ENCODE measurements at regions not wholly inside any gene's neighbourhood (a gene's known extent, or its start where the extent isn't known, plus 50 kb on each side); places are given as distances from the start of the nearest gene placed in this dataset.

GRCh38 chr7:22610263-22610662 lies 110.3 kb upstream of the STEAP1B start:
- Histone ChIP-seq H3K4me2 (ENCODE audit: extremely low read depth, insufficient read depth, low read length) (no peak overlapping the region), H3K27me3 (ENCODE audit: control insufficient read depth, insufficient read depth, low read length) (no peaks in the 10 kb centered on the region), H3K9ac (ENCODE audit: insufficient read depth, low read length) (no peak overlapping the region), H3K79me2 (ENCODE audit: control insufficient read depth, insufficient read depth, low read length) (no peaks in the 10 kb centered on the region), H3K4me1 (ENCODE audit: control insufficient read depth, extremely low read depth, insufficient read depth, low read length) (no peaks in the 10 kb centered on the region), H3K4me3 (replicated peaks in 1 of 4; ENCODE audit: control extremely low read depth in 1 of 4, insufficient read depth in 1 of 4, low read depth in 3 of 4, low read length in 4 of 4) (no peak overlapping the region), H4K20me1 (ENCODE audit: control insufficient read depth, extremely low read depth, insufficient read depth, low read length) (no peaks in the 10 kb centered on the region), H3K27ac (ENCODE audit: insufficient read depth, low read length) (no peak overlapping the region), H2AFZ (ENCODE audit: low read length) (no peak overlapping the region), H3K9me3 (ENCODE audit: control insufficient read depth, insufficient read depth, low read depth, low read length) (no peaks in the 10 kb centered on the region), H3K36me3 (ENCODE audit: control insufficient read depth, insufficient read depth, low read length) (no peaks in the 10 kb centered on the region)
- no peak for DNase-seq (ENCODE audit: low read depth in 2 of 2)
- TF ChIP-seq CTCF (conservative IDR thresholded peaks at IDR 0.05 in 1 of 2, IDR thresholded peaks at IDR 0.05 in 1 of 2; ENCODE audit: low read depth in 1 of 2, low read length in 2 of 2) (no peak), EZH2 (IDR thresholded peaks at IDR 0.05; ENCODE audit: low read length, missing control alignments) (no peak)

- Histone ChIP-seq H3K4me3 (replicated peaks in 1 of 4; ENCODE audit: control extremely low read depth in 1 of 4, insufficient read depth in 1 of 4, low read depth in 3 of 4, low read length in 4 of 4) (no peak overlapping the region), H3K9me3 (ENCODE audit: control insufficient read depth, insufficient read depth, low read depth, low read length) (no peaks in the 10 kb centered on the region), H3K27ac (ENCODE audit: insufficient read depth, low read length) (no peak overlapping the region), H3K4me2 (ENCODE audit: extremely low read depth, insufficient read depth, low read length) (no peak overlapping the region), H3K27me3 (ENCODE audit: control insufficient read depth, insufficient read depth, low read length) (no peaks in the 10 kb centered on the region), H2AFZ (ENCODE audit: low read length) (no peak overlapping the region), H3K36me3 (ENCODE audit: control insufficient read depth, insufficient read depth, low read length) (no peaks in the 10 kb centered on the region), H3K79me2 (ENCODE audit: control insufficient read depth, insufficient read depth, low read length) (no peaks in the 10 kb centered on the region), H3K4me1 (ENCODE audit: control insufficient read depth, extremely low read depth, insufficient read depth, low read length) (no peaks in the 10 kb centered on the region), H3K9ac (ENCODE audit: insufficient read depth, low read length) (no peak overlapping the region), H4K20me1 (ENCODE audit: control insufficient read depth, extremely low read depth, insufficient read depth, low read length) (no peaks in the 10 kb centered on the region)
- TF ChIP-seq CTCF (conservative IDR thresholded peaks at IDR 0.05 in 1 of 2, IDR thresholded peaks at IDR 0.05 in 1 of 2; ENCODE audit: low read depth in 1 of 2, low read length in 2 of 2): no peak
- no peak for TF ChIP-seq EZH2 (IDR thresholded peaks at IDR 0.05; ENCODE audit: low read length, missing control alignments)
- DNase-seq (ENCODE audit: low read depth in 2 of 2): peak in 1 of 2 donors; percentile 67
These were observed 107.2 kb upstream of the STEAP1B start for GRCh38 chr7:22607180-22607579.

- Histone ChIP-seq H3K9me3 (ENCODE audit: control insufficient read depth, insufficient read depth, low read depth, low read length) (no peaks in the 10 kb centered on the region), H2AFZ (ENCODE audit: low read length) (no peak overlapping the region), H3K4me1 (ENCODE audit: control insufficient read depth, extremely low read depth, insufficient read depth, low read length) (peaks cover 5% of the 10 kb centered on the region), H3K4me2 (ENCODE audit: extremely low read depth, insufficient read depth, low read length) (no peak overlapping the region), H3K27ac (ENCODE audit: insufficient read depth, low read length) (no peak overlapping the region), H3K79me2 (ENCODE audit: control insufficient read depth, insufficient read depth, low read length) (no peaks in the 10 kb centered on the region), H3K27me3 (ENCODE audit: control insufficient read depth, insufficient read depth, low read length) (no peaks in the 10 kb centered on the region), H3K4me3 (replicated peaks in 1 of 4; ENCODE audit: control extremely low read depth in 1 of 4, insufficient read depth in 1 of 4, low read depth in 3 of 4, low read length in 4 of 4) (no peak overlapping the region), H3K36me3 (ENCODE audit: control insufficient read depth, insufficient read depth, low read length) (no peaks in the 10 kb centered on the region), H4K20me1 (ENCODE audit: control insufficient read depth, extremely low read depth, insufficient read depth, low read length) (no peaks in the 10 kb centered on the region), H3K9ac (ENCODE audit: insufficient read depth, low read length) (no peak overlapping the region)
- DNase-seq (ENCODE audit: low read depth in 2 of 2): peak; percentile 22 to 55
- TF ChIP-seq EZH2 (IDR thresholded peaks at IDR 0.05; ENCODE audit: low read length, missing control alignments) (no peak), CTCF (conservative IDR thresholded peaks at IDR 0.05 in 1 of 2, IDR thresholded peaks at IDR 0.05 in 1 of 2; ENCODE audit: low read depth in 1 of 2, low read length in 2 of 2) (no peak)
These were observed 104.3 kb upstream of the STEAP1B start for GRCh38 chr7:22604246-22604645.
